GM19438 (cell line): ENCODE measurements at regions not wholly inside any gene's neighbourhood (a gene's known extent, or its start where the extent isn't known, plus 50 kb on each side); places are given as distances from the start of the nearest gene placed in this dataset.
"Not testable (repeated sequence)": the region's sequence is repeated elsewhere in the genome, so short reads cannot be mapped to it uniquely, and the experiment has no call there.

Experiments
- ATAC-seq: cut with Tn5 transposase; IDR thresholded peaks from one replicate; pipeline ENCODE4 v1.9.1; 2021; ENCODE audit warnings: low read depth; ENCODE audit not compliant: unreplicated experiment

- ATAC-seq, result not testable (repeated sequence)
Observed at GRCh38 chr13:21261487-21262216, 85.2 kb downstream of the MRPL57 start.

- ATAC-seq, result not testable (repeated sequence)
Observed at GRCh38 chr13:21263909-21264308, 87.5 kb downstream of the MRPL57 start.

GRCh38 chr13:21268485-21268884, 92.0 kb downstream of the MRPL57 start:
- not testable (repeated sequence) for ATAC-seq

GRCh38 chr13:21272439-21272838, 96.0 kb downstream of the MRPL57 start:
- ATAC-seq, result not testable (repeated sequence)

- ATAC-seq, result not testable (repeated sequence)
Observed at GRCh38 chr13:21274457-21274856, 98.0 kb downstream of the MRPL57 start.

- ATAC-seq, result no peak
Observed at GRCh38 chr13:21282065-21282464, 105.6 kb downstream of the MRPL57 start.

- no peak for ATAC-seq
Observed at GRCh38 chr13:21287331-21287907, 111.0 kb downstream of the MRPL57 start.

- ATAC-seq, result no peak
Observed at GRCh38 chr13:21289475-21289874, 113.0 kb downstream of the MRPL57 start.

- not testable (repeated sequence) for ATAC-seq
Observed at GRCh38 chr13:21290442-21291002, 114.1 kb downstream of the MRPL57 start.

- ATAC-seq, result no peak
Observed at GRCh38 chr13:21291840-21292239, 115.4 kb downstream of the MRPL57 start.

- peak; percentile 40 for ATAC-seq
Observed at GRCh38 chr13:21296991-21297390, 120.5 kb downstream of the MRPL57 start.

GRCh38 chr13:21297447-21297846, 121.0 kb downstream of the MRPL57 start:
- no peak for ATAC-seq

- peak; percentile 94 for ATAC-seq
Observed at GRCh38 chr13:21297914-21298831, 121.7 kb downstream of the MRPL57 start.

- ATAC-seq, result no peak
Observed at GRCh38 chr13:21304256-21304655, 127.8 kb downstream of the MRPL57 start.

GRCh38 chr13:21306300-21307073, 130.0 kb downstream of the MRPL57 start:
- not testable (repeated sequence) for ATAC-seq

GRCh38 chr13:21307158-21307557, 130.7 kb downstream of the MRPL57 start:
- ATAC-seq, result not testable (repeated sequence)

GRCh38 chr13:21308906-21309305, 132.4 kb downstream of the MRPL57 start:
- ATAC-seq, result no peak

- ATAC-seq, result no peak
Observed at GRCh38 chr13:21309542-21310172, 133.2 kb downstream of the MRPL57 start.

GRCh38 chr13:21310220-21310619, 133.8 kb downstream of the MRPL57 start:
- ATAC-seq, result no peak

- not testable (repeated sequence) for ATAC-seq
Observed at GRCh38 chr13:21314976-21315375, 138.5 kb downstream of the MRPL57 start.
